Endodermal cell (in vitro differentiated cells): ENCODE measurements at regions not wholly inside any gene's neighbourhood (a gene's known extent, or its start where the extent isn't known, plus 50 kb on each side); places are given as distances from the start of the nearest gene placed in this dataset.

Experiments
- DNase-seq: peaks from one replicate; pipeline ENCODE4 v3.0.0-alpha.2; 2017
- H3K27ac ChIP-seq: 2 replicates; pipeline ENCODE4 v1.5.1; 2013; ENCODE audit warnings: mild to moderate bottlenecking, low read depth, low read length, moderate library complexity
- H3K27me3 ChIP-seq: 2 replicates; pipeline ENCODE4 v1.6.1; 2013; ENCODE audit warnings: mild to moderate bottlenecking, low read length, moderate library complexity; ENCODE audit not compliant: insufficient read depth, control insufficient read depth, poor library complexity, severe bottlenecking
- H3K36me3 ChIP-seq: 2 replicates; pipeline ENCODE4 v1.7.0; 2013; ENCODE audit warnings: mild to moderate bottlenecking, low read length, moderate library complexity; ENCODE audit not compliant: control insufficient read depth, insufficient read depth
- H3K4me1 ChIP-seq: one replicate; pipeline ENCODE4 v1.7.0; 2013; ENCODE audit warnings: low read length; ENCODE audit not compliant: control insufficient read depth, insufficient read depth
- H3K4me3 ChIP-seq: 2 replicates; pipeline ENCODE4 v1.5.1; 2013; ENCODE audit warnings: mild to moderate bottlenecking, low read length, moderate library complexity
- H3K9ac ChIP-seq: 2 replicates; pipeline ENCODE4 v1.6.1; 2013; ENCODE audit warnings: mild to moderate bottlenecking, low read length, moderate library complexity; ENCODE audit not compliant: poor library complexity, severe bottlenecking; ENCODE audit errors: extremely low read depth
- H3K9me3 ChIP-seq: 2 replicates; pipeline ENCODE4 v1.6.1; 2013; ENCODE audit warnings: mild to moderate bottlenecking, low read length, moderate library complexity; ENCODE audit not compliant: control insufficient read depth
- H3K27ac Mint-ChIP-seq: 2 replicates; pipeline ENCODE4 v1.8.0; 2020; ENCODE audit warnings: mixed read lengths
- H3K27me3 Mint-ChIP-seq: 2 replicates; pipeline ENCODE4 v1.8.0; 2021; ENCODE audit warnings: mild to moderate bottlenecking, mixed read lengths; ENCODE audit not compliant: insufficient read depth
- H3K36me3 Mint-ChIP-seq: 2 replicates; pipeline ENCODE4 v1.8.0; 2020; ENCODE audit warnings: low read depth, mixed read lengths
- H3K4me1 Mint-ChIP-seq: 2 replicates; pipeline ENCODE4 v1.8.0; 2020; ENCODE audit warnings: mixed read lengths
- H3K4me3 Mint-ChIP-seq: 2 replicates; pipeline ENCODE4 v1.8.0; 2020; ENCODE audit warnings: mild to moderate bottlenecking, moderate library complexity, mixed read lengths
- H3K9me3 Mint-ChIP-seq: 2 replicates; pipeline ENCODE4 v1.8.0; 2020; ENCODE audit warnings: mild to moderate bottlenecking, mixed read lengths
- WGBS, 2 experiments: methylation state at CpG; one replicate each; pipeline versions ENCODE4 v1.1.5 to v1.1.7; 2013; ENCODE audit warnings: missing lambda C conversion rate in 2 of 2, mixed read lengths in 1 of 2; ENCODE audit not compliant: insufficient coverage in 1 of 2, insufficient read length in 1 of 2; 5-methylcytosine and 5-hydroxymethylcytosine counted together
- TF ChIP-seq, protein P1 (sequence below): fragments of 200-600 bp; sonication (generic); conservative IDR thresholded peaks from 2 replicates; pipeline ENCODE4 v1.5.0; 2021; ENCODE audit warnings: antibody characterized with exemption, mild to moderate bottlenecking

DNA sequence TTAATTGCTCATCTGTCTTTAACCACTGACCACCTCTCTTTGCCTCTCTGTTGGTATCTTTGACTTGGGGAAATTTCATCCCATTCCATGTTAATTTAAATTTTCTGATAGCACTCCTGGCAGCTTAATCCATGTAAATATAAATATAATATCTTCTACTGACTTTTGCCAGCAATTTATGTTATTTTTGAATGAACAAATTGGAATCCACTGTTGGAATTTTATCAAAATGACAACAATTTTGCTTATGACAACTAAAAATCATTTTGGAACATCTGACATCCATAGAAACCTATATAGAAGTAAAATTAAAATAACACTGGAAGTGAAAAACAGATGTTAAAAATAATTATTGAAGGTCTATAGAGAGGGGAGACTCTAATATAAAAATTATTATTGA is 176.5 kb upstream of the AKR1E2 start:
- Histone ChIP-seq H3K9ac (no peak overlapping the region), H3K4me1 (no peaks in the 10 kb centered on the region), H3K27me3 (no peaks in the 10 kb centered on the region), H3K36me3 (no peaks in the 10 kb centered on the region), H3K4me3 (no peak overlapping the region), H3K9me3 (no peaks in the 10 kb centered on the region), H3K27ac (no peak overlapping the region)
- DNase-seq: no peak
- TF ChIP-seq, protein P1, sequence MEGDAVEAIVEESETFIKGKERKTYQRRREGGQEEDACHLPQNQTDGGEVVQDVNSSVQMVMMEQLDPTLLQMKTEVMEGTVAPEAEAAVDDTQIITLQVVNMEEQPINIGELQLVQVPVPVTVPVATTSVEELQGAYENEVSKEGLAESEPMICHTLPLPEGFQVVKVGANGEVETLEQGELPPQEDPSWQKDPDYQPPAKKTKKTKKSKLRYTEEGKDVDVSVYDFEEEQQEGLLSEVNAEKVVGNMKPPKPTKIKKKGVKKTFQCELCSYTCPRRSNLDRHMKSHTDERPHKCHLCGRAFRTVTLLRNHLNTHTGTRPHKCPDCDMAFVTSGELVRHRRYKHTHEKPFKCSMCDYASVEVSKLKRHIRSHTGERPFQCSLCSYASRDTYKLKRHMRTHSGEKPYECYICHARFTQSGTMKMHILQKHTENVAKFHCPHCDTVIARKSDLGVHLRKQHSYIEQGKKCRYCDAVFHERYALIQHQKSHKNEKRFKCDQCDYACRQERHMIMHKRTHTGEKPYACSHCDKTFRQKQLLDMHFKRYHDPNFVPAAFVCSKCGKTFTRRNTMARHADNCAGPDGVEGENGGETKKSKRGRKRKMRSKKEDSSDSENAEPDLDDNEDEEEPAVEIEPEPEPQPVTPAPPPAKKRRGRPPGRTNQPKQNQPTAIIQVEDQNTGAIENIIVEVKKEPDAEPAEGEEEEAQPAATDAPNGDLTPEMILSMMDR: no peak
- Mint-ChIP-seq H3K36me3 (no peaks in the 10 kb centered on the region), H3K4me3 (no peak overlapping the region), H3K27ac (no peak overlapping the region), H3K27me3 (no peaks in the 10 kb centered on the region), H3K4me1 (peaks cover 2% of the 10 kb centered on the region), H3K9me3 (no peaks in the 10 kb centered on the region)

GRCh38 chr10:4648999-4649398 is 177.0 kb upstream of the AKR1E2 start:
- no peak overlapping the region for H3K4me3 Mint-ChIP-seq
- no peaks in the 10 kb centered on the region for H3K27me3 ChIP-seq
- H3K36me3 Mint-ChIP-seq: no peaks in the 10 kb centered on the region
- no peaks in the 10 kb centered on the region for H3K27me3 Mint-ChIP-seq
- no peak for DNase-seq
- no peaks in the 10 kb centered on the region for H3K9me3 ChIP-seq
- no peak overlapping the region for H3K4me3 ChIP-seq
- WGBS, 2 experiments: 79 to 85% methylated on average over 3 of the region's 3 CpGs
- TF ChIP-seq, protein P1: no peak
- H3K4me1 Mint-ChIP-seq: peaks cover 2% of the 10 kb centered on the region
- no peak overlapping the region for H3K27ac ChIP-seq
- H3K36me3 ChIP-seq: no peaks in the 10 kb centered on the region
- no peaks in the 10 kb centered on the region for H3K4me1 ChIP-seq
- H3K9ac ChIP-seq: no peak overlapping the region
- no peaks in the 10 kb centered on the region for H3K9me3 Mint-ChIP-seq
- no peak overlapping the region for H3K27ac Mint-ChIP-seq

DNA sequence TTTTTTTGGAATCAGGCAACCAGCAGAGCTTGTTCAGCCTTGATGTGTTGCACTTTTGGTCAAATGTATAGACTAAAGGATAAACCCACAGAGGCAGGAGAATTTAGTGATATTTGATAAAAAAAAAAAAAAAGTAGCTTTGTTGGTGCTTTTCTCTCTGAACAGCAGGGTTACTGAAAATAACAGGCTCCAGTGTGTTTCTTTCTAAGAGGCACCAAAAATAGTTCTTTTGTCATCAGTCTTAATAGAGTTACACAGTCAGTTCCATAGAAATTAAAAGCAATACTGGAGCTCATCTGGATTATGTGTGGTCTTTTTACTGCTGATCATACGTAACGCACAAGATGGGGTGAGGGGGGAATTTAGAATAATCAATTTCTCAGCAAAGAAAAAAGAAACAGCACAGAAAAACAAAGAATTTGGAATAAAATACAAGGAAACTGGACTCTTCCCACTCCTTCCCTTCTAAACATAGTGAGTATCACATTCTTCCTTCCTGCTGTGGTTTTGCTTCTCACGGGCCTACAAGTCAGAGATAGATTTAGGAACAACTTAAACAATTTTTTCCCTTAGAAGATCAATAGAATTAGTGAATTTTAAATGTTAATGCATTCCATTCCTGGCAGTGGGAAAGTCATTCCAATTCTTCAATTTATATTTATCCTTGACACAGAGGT is 178.8 kb upstream of the AKR1E2 start:
- Histone ChIP-seq H3K4me3 (no peak overlapping the region), H3K9ac (no peak overlapping the region), H3K27me3 (no peaks in the 10 kb centered on the region), H3K9me3 (no peaks in the 10 kb centered on the region), H3K27ac (no peak overlapping the region), H3K4me1 (no peaks in the 10 kb centered on the region), H3K36me3 (no peaks in the 10 kb centered on the region)
- H3K9me3 Mint-ChIP-seq: no peaks in the 10 kb centered on the region
- TF ChIP-seq, protein P1: no peak
- no peak for DNase-seq
- H3K27me3 Mint-ChIP-seq: no peaks in the 10 kb centered on the region
- no peaks in the 10 kb centered on the region for H3K36me3 Mint-ChIP-seq
- H3K4me3 Mint-ChIP-seq: no peak overlapping the region
- no peaks in the 10 kb centered on the region for H3K4me1 Mint-ChIP-seq
- no peak overlapping the region for H3K27ac Mint-ChIP-seq
- WGBS, 2 experiments: 92% methylated on average over 2 of the region's 3 CpGs; no CpG with 5 or more reads in 1 of the 2 experiments
